Bronchial epithelial cell (primary cell): ENCODE measurements at regions not wholly inside any gene's neighbourhood (a gene's known extent, or its start where the extent isn't known, plus 50 kb on each side); places are given as distances from the start of the nearest gene placed in this dataset.
"Not testable (repeated sequence)": the region's sequence is repeated elsewhere in the genome, so short reads cannot be mapped to it uniquely, and the experiment has no call there.

ENCODE experiments used
- DNase-seq: peaks from one replicate; pipeline ENCODE4 v3.0.0-alpha.2; 2010; ENCODE audit warnings: low read depth
- FAIRE-seq: peaks from 2 replicates; lab custom pipeline; 2011; peaks lifted over from hg19 to GRCh38; lab: Jason Lieb, UNC
- H3K27me3 ChIP-seq: 2 replicates; pipeline ENCODE4 v1.5.1; 2011; ENCODE audit warnings: low read length; ENCODE audit not compliant: control insufficient read depth, insufficient read depth
- H3K36me3 ChIP-seq: 2 replicates; pipeline ENCODE4 v1.5.1; 2011; ENCODE audit warnings: low read length; ENCODE audit not compliant: control insufficient read depth, insufficient read depth
- H3K4me3 ChIP-seq: 2 replicates; pipeline ENCODE4 v1.5.1; 2011; ENCODE audit warnings: mild to moderate bottlenecking, low read depth, low read length, control low read depth
- CTCF ChIP-seq: IDR thresholded peaks from 2 replicates; pipeline ENCODE4 v1.5.1; 2011; ENCODE audit warnings: mild to moderate bottlenecking, moderate library complexity, low read length, control low read depth, inconsistent platforms; ENCODE audit not compliant: insufficient read depth, severe bottlenecking

- TF ChIP-seq CTCF: no peak
- no peak for DNase-seq
- Histone ChIP-seq H3K27me3 (no peaks in the 10 kb centered on the region), H3K36me3 (no peaks in the 10 kb centered on the region), H3K4me3 (no peak overlapping the region)
- FAIRE-seq: no peak
These were observed 1272.7 kb downstream of the NSUN3 start for GRCh38 chr3:95335517-95335916.

- H3K27me3 ChIP-seq: no peaks in the 10 kb centered on the region
- FAIRE-seq: no peak
- no peak for TF ChIP-seq CTCF
- no peaks in the 10 kb centered on the region for H3K36me3 ChIP-seq
- DNase-seq: no peak
- H3K4me3 ChIP-seq: no peak overlapping the region
These were observed 1275.6 kb downstream of the NSUN3 start for GRCh38 chr3:95338446-95338845.

- H3K4me3 ChIP-seq: no peak overlapping the region
- TF ChIP-seq CTCF: no peak
- FAIRE-seq (no peak), DNase-seq (no peak)
- H3K27me3 ChIP-seq: no peaks in the 10 kb centered on the region
- H3K36me3 ChIP-seq: no peaks in the 10 kb centered on the region
These were observed 1278.5 kb downstream of the NSUN3 start for GRCh38 chr3:95341314-95341713.

GRCh38 chr3:95343228-95343627, 1280.4 kb downstream of the NSUN3 start:
- H3K36me3 ChIP-seq: no peaks in the 10 kb centered on the region
- no peaks in the 10 kb centered on the region for H3K27me3 ChIP-seq
- TF ChIP-seq CTCF: no peak
- FAIRE-seq (no peak), DNase-seq (no peak)
- H3K4me3 ChIP-seq: no peak overlapping the region

GRCh38 chr3:95343767-95344166, 1280.9 kb downstream of the NSUN3 start:
- no peak for TF ChIP-seq CTCF
- DNase-seq: no peak
- Histone ChIP-seq H3K4me3 (no peak overlapping the region), H3K36me3 (no peaks in the 10 kb centered on the region), H3K27me3 (no peaks in the 10 kb centered on the region)
- FAIRE-seq: no peak

GRCh38 chr3:95347936-95348335, 1285.1 kb downstream of the NSUN3 start:
- H3K4me3 ChIP-seq, DNase-seq, H3K27me3 ChIP-seq, FAIRE-seq, H3K36me3 ChIP-seq: not testable (repeated sequence)
